ENCODE measurements at regions not wholly inside any gene's neighbourhood (a gene's known extent, or its start where the extent isn't known, plus 50 kb on each side); places are given as distances from the start of the nearest gene placed in this dataset.
"Not testable (repeated sequence)": the region's sequence is repeated elsewhere in the genome, so short reads cannot be mapped to it uniquely, and the experiment has no call there.

DNA sequence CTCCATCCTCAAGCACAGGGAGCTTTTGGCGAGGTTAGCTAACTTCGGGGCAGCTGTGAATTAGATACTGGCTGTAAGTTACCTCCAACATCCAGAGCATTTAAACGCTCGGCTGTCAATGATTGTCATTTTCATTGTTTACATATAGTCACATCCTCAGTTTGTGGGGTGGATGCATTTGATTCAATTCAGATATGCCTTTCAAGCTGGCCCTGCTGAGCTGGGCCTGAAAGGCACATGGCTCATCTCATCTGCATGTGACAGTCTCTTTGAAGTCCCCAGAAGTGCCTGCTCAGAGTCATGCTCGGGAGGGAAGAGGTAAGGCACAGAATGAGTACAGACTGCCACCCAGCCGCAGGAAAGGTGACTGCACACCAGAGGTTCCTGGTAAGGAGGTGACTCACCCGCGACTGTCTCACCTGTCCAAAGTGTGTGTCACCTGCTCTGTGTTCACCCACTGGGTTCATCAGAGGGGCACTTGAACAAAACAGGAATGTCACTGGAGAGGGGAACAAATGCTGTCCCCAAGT, 281.2 kb upstream of the PLGLB2 start:
- DNase-seq: peak; percentile 66

GRCh38 chr2:87468429-87468981, 279.4 kb upstream of the PLGLB2 start:
- not testable (repeated sequence) for DNase-seq

DNA sequence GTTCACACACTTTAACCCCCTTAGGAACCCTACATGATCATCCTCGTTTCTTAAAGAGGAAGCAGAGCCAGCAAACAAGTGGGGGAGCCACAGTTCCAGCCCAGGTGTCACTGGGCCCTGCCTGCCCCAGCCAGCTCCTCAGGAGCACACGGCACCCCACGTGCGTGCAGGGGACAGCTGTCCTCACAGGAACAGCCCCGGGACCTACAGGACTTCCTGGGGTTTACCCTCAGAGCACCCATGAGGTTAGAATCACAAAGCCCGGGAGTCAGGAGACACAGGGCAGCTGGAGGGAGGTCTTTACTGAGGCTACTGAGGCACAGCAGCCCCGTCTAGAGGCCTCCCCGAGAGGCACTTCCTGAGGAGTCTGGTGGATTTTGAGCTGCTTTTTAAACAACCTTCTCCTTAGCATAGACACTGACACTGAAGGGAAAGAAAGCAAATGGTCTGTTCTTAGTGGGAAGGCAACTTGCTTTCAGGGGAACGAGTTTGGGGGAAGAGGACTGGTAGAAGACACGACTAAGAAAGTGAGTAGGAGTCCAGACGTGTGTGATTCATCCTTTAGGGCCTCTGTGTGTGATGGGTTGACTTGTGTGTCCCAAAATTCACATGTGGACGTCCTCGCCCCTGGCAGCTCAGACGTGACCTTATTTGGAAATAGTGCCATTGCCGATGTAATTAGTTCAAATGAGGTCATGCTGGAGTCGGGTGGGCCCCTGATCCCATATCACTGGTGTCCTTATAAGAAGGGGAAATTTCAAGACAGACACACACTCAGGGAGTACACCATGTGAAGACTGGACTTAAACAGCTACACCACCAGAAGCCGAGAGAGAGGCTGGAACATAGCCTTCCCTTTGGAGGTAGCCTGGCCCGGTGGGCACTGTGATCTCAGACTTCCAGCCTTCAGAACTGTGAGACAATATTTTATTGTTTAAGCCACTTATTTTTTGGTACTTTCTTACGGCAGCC, 278.4 kb upstream of the PLGLB2 start:
- not testable (repeated sequence) for DNase-seq

- DNase-seq: not testable (repeated sequence)
Measured at GRCh38 chr2:87470381-87471380, 277.2 kb upstream of the PLGLB2 start.

GRCh38 chr2:87471478-87471877, 276.4 kb upstream of the PLGLB2 start:
- not testable (repeated sequence) for DNase-seq

DNA sequence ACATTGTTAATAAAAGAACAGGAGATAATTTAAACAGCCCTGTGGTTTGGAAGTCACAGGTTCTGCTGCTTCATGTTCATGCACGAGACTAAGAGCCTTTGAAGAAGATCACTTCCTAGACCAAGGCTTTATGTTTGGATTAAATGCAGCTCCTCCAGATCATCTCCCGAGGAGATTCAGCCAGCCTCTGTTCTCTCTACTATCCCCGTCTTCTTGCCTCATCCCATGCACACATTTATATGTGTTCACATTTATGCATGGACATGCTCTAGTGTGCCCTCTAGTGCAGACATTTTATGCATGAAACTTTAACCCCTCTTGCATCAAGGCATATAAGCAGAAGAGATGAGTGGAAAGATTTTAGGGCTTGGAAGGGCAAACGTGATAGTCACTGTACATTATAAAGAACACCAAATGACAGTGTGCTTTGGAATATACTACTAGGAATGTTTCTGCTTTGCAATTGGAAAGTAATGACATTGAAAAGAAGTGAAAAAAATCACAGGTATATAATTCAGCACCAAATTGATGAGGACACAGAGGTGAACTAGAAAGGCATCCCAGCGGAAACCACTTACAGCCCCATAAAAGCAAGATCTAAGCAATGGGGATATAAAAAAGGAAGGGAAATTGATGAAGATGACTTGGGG, 271.5 kb upstream of the PLGLB2 start:
- not testable (repeated sequence) for DNase-seq

- peak; percentile 21 for DNase-seq
Measured at GRCh38 chr2:87476936-87477335, 271.0 kb upstream of the PLGLB2 start.

- DNase-seq: not testable (repeated sequence)
Measured at GRCh38 chr2:87477669-87478428, 270.0 kb upstream of the PLGLB2 start.

DNA sequence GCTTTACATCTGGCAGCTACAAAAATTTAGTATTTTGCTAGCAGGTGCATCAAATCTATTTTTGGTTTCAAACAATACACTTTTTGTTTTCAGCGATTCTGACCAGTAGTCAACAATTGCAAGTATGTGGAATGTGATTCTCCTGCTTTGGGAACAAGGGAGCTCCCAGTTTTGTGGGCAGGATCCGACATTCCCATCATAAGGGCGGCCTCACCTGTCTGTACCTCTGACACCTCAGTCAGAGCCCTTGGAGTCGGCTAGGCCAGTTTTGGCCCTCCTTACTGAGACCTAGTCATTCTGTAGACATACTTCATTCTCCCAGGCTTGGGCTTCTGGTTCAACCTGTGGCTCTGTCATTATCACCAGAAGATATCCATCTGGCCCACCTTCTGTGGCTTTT, 269.0 kb upstream of the PLGLB2 start:
- DNase-seq: not testable (repeated sequence)

DNA sequence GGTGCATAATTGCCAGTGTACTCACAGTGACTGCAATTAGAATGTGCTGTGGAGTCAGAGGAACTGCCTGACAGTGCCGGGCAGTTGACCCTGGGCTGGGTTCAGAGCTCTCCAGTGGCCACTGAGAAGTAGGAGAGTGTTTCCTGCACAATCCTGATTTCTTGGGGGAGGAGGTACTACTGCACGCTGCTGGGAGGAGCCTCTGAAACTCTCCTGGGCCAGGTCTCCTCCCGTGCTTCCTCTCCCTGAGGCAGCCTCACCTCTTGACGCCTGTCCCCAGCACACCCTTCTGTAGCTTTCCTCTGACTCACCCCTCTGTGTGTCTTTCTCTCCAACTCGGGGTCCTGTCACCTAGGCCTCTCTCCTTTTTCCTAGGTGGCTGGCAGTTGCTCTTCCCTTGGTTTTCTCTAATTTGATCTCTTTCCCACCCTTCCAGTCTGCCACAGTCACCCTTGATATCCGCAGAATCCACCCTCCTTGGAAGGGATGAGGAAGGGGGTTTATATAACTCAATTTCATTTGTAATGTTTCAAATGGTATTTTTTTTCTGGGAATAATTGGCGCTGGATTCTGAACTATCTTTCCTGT, 264.7 kb upstream of the PLGLB2 start:
- not testable (repeated sequence) for DNase-seq

GRCh38 chr2:87484363-87484762, 263.5 kb upstream of the PLGLB2 start:
- DNase-seq: not testable (repeated sequence)

DNA sequence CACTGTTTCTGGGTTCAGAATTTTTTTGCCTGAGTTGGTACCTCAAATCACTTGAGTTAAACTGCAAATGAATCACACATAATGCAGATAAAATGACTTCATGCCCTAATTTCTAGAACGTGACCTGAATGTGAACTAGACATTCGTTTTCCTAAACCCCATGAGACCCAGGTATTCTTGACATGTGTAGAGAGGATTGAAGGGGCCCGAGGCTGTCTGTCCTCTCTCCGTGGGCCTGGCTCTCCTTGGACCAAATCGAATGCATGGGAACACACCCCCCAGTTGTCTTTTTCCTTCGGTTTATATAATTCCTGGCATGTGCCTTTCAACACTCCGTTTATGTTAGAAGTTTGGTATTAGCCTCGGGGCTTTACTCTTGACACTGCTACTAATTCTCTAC, 262.4 kb upstream of the PLGLB2 start:
- not testable (repeated sequence) for DNase-seq

- DNase-seq: not testable (repeated sequence)
Measured at GRCh38 chr2:87485884-87486283, 262.0 kb upstream of the PLGLB2 start.

- DNase-seq: not testable (repeated sequence)
Measured at GRCh38 chr2:87486413-87486812, 261.5 kb upstream of the PLGLB2 start.

GRCh38 chr2:87488021-87488420, 259.9 kb upstream of the PLGLB2 start:
- DNase-seq: not testable (repeated sequence)

- not testable (repeated sequence) for DNase-seq
Measured at GRCh38 chr2:87488991-87489390, 258.9 kb upstream of the PLGLB2 start.

DNA sequence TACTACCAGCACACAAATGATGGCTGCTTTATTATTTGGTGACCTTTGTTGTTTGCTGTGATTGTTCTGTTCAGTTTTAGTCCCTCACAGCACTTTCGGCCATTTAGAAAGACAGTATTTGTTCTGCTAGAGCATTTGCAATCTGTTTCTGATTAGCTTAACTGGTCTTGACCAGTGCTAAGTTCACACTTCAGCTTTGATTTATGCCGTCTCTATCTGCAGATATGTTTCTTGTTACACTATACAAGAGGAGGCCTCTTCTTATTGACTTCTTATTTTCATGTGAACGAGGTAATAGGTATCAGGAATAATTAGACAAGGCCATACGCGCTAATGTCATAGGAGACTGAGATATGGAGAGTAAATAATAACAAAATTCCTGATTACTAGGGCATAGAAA, 253.0 kb upstream of the PLGLB2 start:
- not testable (repeated sequence) for DNase-seq

DNA sequence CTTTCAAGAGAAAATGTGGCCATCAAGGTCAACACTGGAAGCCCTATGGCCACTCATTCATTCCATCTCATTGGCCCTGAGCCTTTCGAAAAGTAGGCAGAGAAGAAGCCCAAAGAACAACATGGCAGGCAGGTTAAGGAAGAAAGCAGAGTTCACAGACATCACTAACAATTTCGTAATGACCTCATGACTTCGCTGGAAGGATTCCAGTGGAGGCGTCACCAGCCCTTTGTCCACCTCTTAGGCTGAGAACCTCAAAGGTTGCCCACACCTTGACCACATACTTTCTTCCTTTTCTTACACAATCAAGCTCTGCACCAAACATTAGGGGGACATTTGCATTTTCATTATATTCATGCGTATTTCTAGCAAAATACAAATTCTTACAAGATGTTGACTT, 252.4 kb upstream of the PLGLB2 start:
- DNase-seq: not testable (repeated sequence)

DNA sequence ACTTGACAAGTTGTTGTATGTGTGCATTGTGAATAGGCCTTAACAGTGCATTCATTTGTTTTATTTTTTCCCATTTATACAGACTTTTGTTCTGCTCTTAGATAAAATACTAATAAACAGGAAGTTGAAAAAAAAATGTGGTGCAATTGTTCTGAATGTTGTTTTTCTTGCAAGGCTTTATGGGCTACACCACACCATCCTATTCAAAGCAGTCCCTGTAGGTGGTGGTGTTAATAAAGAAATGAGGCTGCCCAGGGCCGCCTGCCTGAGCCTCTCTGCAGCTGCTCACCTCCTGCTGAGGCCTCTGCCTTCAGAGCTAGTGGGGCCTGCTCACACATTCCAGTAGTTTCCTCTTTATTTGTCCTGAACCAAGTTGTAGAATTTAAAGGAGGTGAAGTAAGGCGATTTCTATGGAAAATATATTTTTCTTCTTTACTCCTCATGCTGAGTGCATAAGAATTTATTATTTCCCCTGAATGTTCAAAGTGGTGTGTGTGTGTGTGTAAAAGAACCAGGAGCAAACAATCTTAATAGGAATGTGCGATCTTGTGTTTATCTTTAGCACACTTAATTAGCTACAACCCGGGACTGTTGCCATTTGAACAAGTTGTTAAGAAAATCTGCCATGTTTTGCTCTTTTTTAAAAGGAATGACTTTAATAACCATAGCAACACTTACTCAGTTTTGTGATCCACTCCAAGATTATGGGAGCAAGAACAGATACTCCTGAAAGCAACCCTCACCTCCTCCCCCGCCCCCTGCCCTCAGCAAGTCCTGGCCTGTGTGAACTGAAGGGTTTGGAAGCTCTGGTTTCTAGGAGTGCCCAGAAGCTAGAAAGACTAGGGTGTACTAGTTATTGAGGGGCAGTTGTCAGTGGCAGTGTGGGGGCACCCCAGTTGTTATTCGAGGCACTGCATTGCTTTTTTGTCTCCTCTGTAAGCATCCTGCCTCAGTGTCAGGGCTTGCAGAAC, 251.6 kb upstream of the PLGLB2 start:
- DNase-seq: not testable (repeated sequence)
